ENCODE measurements at regions not wholly inside any gene's neighbourhood (a gene's known extent, or its start where the extent isn't known, plus 50 kb on each side); places are given as distances from the start of the nearest gene placed in this dataset.

GRCh38 chr10:30185916-30186315, 126.5 kb upstream of the JCAD start:
- TF ChIP-seq ZNF565 (CRISPR knock-in tag; conservative IDR thresholded peaks at IDR 0.05; ENCODE audit: low read depth) (no peak), PPARA (CRISPR knock-in tag; IDR thresholded peaks at IDR 0.05; ENCODE audit: borderline replicate concordance) (no peak), TOX (CRISPR knock-in tag; IDR thresholded peaks at IDR 0.05; ENCODE audit: borderline replicate concordance) (no peak), OSR1 (CRISPR knock-in tag; IDR thresholded peaks at IDR 0.05) (no peak), PATZ1 (CRISPR knock-in tag; IDR thresholded peaks at IDR 0.05; ENCODE audit: borderline replicate concordance) (no peak), ZC3H10 (CRISPR knock-in tag; IDR thresholded peaks at IDR 0.05) (no peak), ZFP30 (CRISPR knock-in tag; IDR thresholded peaks at IDR 0.05) (no peak), ESRRG (CRISPR knock-in tag; IDR thresholded peaks at IDR 0.05) (no peak), ARNTL (CRISPR knock-in tag; IDR thresholded peaks at IDR 0.05; ENCODE audit: borderline replicate concordance, low read depth) (no peak), ZFP3 (CRISPR knock-in tag; IDR thresholded peaks at IDR 0.05) (no peak), RARB (CRISPR knock-in tag; IDR thresholded peaks at IDR 0.05) (no peak), SNAI2 (CRISPR knock-in tag; IDR thresholded peaks at IDR 0.05) (no peak)
- TF ChIP-seq, protein P1, sequence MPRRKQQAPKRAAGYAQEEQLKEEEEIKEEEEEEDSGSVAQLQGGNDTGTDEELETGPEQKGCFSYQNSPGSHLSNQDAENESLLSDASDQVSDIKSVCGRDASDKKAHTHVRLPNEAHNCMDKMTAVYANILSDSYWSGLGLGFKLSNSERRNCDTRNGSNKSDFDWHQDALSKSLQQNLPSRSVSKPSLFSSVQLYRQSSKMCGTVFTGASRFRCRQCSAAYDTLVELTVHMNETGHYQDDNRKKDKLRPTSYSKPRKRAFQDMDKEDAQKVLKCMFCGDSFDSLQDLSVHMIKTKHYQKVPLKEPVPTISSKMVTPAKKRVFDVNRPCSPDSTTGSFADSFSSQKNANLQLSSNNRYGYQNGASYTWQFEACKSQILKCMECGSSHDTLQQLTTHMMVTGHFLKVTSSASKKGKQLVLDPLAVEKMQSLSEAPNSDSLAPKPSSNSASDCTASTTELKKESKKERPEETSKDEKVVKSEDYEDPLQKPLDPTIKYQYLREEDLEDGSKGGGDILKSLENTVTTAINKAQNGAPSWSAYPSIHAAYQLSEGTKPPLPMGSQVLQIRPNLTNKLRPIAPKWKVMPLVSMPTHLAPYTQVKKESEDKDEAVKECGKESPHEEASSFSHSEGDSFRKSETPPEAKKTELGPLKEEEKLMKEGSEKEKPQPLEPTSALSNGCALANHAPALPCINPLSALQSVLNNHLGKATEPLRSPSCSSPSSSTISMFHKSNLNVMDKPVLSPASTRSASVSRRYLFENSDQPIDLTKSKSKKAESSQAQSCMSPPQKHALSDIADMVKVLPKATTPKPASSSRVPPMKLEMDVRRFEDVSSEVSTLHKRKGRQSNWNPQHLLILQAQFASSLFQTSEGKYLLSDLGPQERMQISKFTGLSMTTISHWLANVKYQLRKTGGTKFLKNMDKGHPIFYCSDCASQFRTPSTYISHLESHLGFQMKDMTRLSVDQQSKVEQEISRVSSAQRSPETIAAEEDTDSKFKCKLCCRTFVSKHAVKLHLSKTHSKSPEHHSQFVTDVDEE (CRISPR knock-in tag; IDR thresholded peaks at IDR 0.05), result no peak
- TF ChIP-seq, protein P2, sequence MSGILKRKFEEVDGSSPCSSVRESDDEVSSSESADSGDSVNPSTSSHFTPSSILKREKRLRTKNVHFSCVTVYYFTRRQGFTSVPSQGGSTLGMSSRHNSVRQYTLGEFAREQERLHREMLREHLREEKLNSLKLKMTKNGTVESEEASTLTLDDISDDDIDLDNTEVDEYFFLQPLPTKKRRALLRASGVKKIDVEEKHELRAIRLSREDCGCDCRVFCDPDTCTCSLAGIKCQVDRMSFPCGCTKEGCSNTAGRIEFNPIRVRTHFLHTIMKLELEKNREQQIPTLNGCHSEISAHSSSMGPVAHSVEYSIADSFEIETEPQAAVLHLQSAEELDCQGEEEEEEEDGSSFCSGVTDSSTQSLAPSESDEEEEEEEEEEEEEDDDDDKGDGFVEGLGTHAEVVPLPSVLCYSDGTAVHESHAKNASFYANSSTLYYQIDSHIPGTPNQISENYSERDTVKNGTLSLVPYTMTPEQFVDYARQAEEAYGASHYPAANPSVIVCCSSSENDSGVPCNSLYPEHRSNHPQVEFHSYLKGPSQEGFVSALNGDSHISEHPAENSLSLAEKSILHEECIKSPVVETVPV (CRISPR knock-in tag; IDR thresholded peaks at IDR 0.05), result no peak

Measured in SK-N-SH treated with all-trans-retinoic acid at 6 μM for 48 hours (cell line).